Neural crest cell (in vitro differentiated cells): ENCODE measurements at regions not wholly inside any gene's neighbourhood (a gene's known extent, or its start where the extent isn't known, plus 50 kb on each side); places are given as distances from the start of the nearest gene placed in this dataset.

Source experiments
- DNase-seq: peaks from one replicate; pipeline ENCODE4 v3.0.0; 2021; ENCODE audit warnings: low read depth, mixed read lengths, low spot score
- H3K27ac Mint-ChIP-seq: one replicate; pipeline ENCODE4 v1.8.0; 2021; ENCODE audit warnings: mild to moderate bottlenecking, mixed read lengths; ENCODE audit not compliant: unreplicated experiment
- H3K27me3 Mint-ChIP-seq: 2 replicates; pipeline ENCODE4 v1.8.0; 2021; ENCODE audit warnings: low read depth, mild to moderate bottlenecking, mixed read lengths
- H3K36me3 Mint-ChIP-seq: 2 replicates; pipeline ENCODE4 v1.8.0; 2021; ENCODE audit warnings: low read depth, mild to moderate bottlenecking, mixed read lengths
- H3K4me1 Mint-ChIP-seq: 2 replicates; pipeline ENCODE4 v1.8.0; 2021; ENCODE audit warnings: mixed read lengths
- H3K4me3 Mint-ChIP-seq: one replicate; pipeline ENCODE4 v1.8.0; 2021; ENCODE audit warnings: mild to moderate bottlenecking, mixed read lengths
- H3K9me3 Mint-ChIP-seq: 2 replicates; pipeline ENCODE4 v1.8.0; 2021; ENCODE audit warnings: mixed read lengths
- CTCF ChIP-seq: fragments of 200-600 bp; sonication (generic); conservative IDR thresholded peaks from 2 replicates; pipeline ENCODE4 v1.5.0; 2021; ENCODE audit warnings: antibody characterized with exemption, mild to moderate bottlenecking

- H3K27me3 Mint-ChIP-seq: no peaks in the 10 kb centered on the region
These were observed 932.2 kb downstream of the SLC6A15 start for GRCh38 chr12:83980398-83980797.

GRCh38 chr12:83979785-83980184, 932.8 kb downstream of the SLC6A15 start:
- Mint-ChIP-seq H3K27me3 (no peaks in the 10 kb centered on the region), H3K27ac (no peak overlapping the region), H3K4me3 (no peak overlapping the region), H3K36me3 (no peaks in the 10 kb centered on the region), H3K4me1 (no peaks in the 10 kb centered on the region), H3K9me3 (no peaks in the 10 kb centered on the region)
- no peak for TF ChIP-seq CTCF
- DNase-seq: no peak

More at GRCh38 chr12:83980398-83980797, 932.2 kb downstream of the SLC6A15 start:
- no peaks in the 10 kb centered on the region for H3K36me3 Mint-ChIP-seq
- no peak overlapping the region for H3K27ac Mint-ChIP-seq
- H3K4me3 Mint-ChIP-seq: no peak overlapping the region
- no peak for TF ChIP-seq CTCF
- no peak for DNase-seq
- no peaks in the 10 kb centered on the region for H3K4me1 Mint-ChIP-seq
- no peaks in the 10 kb centered on the region for H3K9me3 Mint-ChIP-seq

GRCh38 chr12:83971781-83972180, 940.8 kb downstream of the SLC6A15 start:
- no peak overlapping the region for H3K27ac Mint-ChIP-seq

GRCh38 chr12:83960767-83961166, 951.8 kb downstream of the SLC6A15 start:
- no peaks in the 10 kb centered on the region for H3K36me3 Mint-ChIP-seq
- H3K27me3 Mint-ChIP-seq: no peaks in the 10 kb centered on the region
- no peak overlapping the region for H3K27ac Mint-ChIP-seq
- no peak for TF ChIP-seq CTCF
- H3K9me3 Mint-ChIP-seq: peaks cover 2% of the 10 kb centered on the region
- DNase-seq: no peak
- no peak overlapping the region for H3K4me3 Mint-ChIP-seq
- no peaks in the 10 kb centered on the region for H3K4me1 Mint-ChIP-seq

More at GRCh38 chr12:83971781-83972180, 940.8 kb downstream of the SLC6A15 start:
- H3K4me3 Mint-ChIP-seq: no peak overlapping the region
- TF ChIP-seq CTCF: no peak
- H3K4me1 Mint-ChIP-seq: no peaks in the 10 kb centered on the region
- DNase-seq: no peak
- no peaks in the 10 kb centered on the region for H3K9me3 Mint-ChIP-seq
- no peaks in the 10 kb centered on the region for H3K36me3 Mint-ChIP-seq
- no peaks in the 10 kb centered on the region for H3K27me3 Mint-ChIP-seq

GRCh38 chr12:83958997-83959396, 953.6 kb downstream of the SLC6A15 start:
- no peak overlapping the region for H3K4me3 Mint-ChIP-seq
- no peak overlapping the region for H3K27ac Mint-ChIP-seq

More at GRCh38 chr12:83958997-83959396, 953.6 kb downstream of the SLC6A15 start:
- no peaks in the 10 kb centered on the region for H3K9me3 Mint-ChIP-seq
- no peaks in the 10 kb centered on the region for H3K36me3 Mint-ChIP-seq
- no peak for DNase-seq
- no peak for TF ChIP-seq CTCF
- no peaks in the 10 kb centered on the region for H3K27me3 Mint-ChIP-seq
- peaks cover 4% of the 10 kb centered on the region for H3K4me1 Mint-ChIP-seq
